GM06990 (cell line): ENCODE measurements at regions not wholly inside any gene's neighbourhood (a gene's known extent, or its start where the extent isn't known, plus 50 kb on each side); places are given as distances from the start of the nearest gene placed in this dataset.

Experiments
- DNase-seq: peaks from one replicate; pipeline ENCODE4 v3.0.0-alpha.2; 2011; ENCODE audit not compliant: insufficient read length; ENCODE audit errors: extremely low read depth
- H3K27me3 ChIP-seq: replicated peaks from 2 replicates; pipeline ENCODE4 v1.6.0; 2011; ENCODE audit warnings: low read length; ENCODE audit not compliant: control insufficient read depth, insufficient read depth
- H3K36me3 ChIP-seq: 2 replicates; pipeline ENCODE4 v1.5.1; 2011; ENCODE audit warnings: low read length; ENCODE audit not compliant: control insufficient read depth, insufficient read depth
- H3K4me3 ChIP-seq: replicated peaks from 2 replicates; pipeline ENCODE4 v1.5.1; 2011; ENCODE audit warnings: low read depth, mild to moderate bottlenecking, control low read depth, low read length
- CTCF ChIP-seq: IDR thresholded peaks from 2 replicates; pipeline ENCODE4 v1.5.1; 2011; ENCODE audit warnings: low read length, control low read depth, mild to moderate bottlenecking, inconsistent platforms; ENCODE audit not compliant: insufficient read depth, poor library complexity, severe bottlenecking

GRCh38 chr15:46170326-46170725, 535.5 kb downstream of the SQOR start:
- TF ChIP-seq CTCF: no peak
- H3K36me3 ChIP-seq: no peaks in the 10 kb centered on the region
- H3K27me3 ChIP-seq: no peaks in the 10 kb centered on the region
- H3K4me3 ChIP-seq: no peak overlapping the region
- DNase-seq: no peak

GRCh38 chr15:46174122-46174521, 539.3 kb downstream of the SQOR start:
- Histone ChIP-seq H3K4me3 (no peak overlapping the region), H3K27me3 (no peaks in the 10 kb centered on the region), H3K36me3 (no peaks in the 10 kb centered on the region)
- no peak for TF ChIP-seq CTCF
- DNase-seq: no peak

GRCh38 chr15:46177219-46177618, 542.4 kb downstream of the SQOR start:
- no peak for DNase-seq
- Histone ChIP-seq H3K27me3 (no peaks in the 10 kb centered on the region), H3K4me3 (no peak overlapping the region), H3K36me3 (no peaks in the 10 kb centered on the region)
- TF ChIP-seq CTCF: no peak

GRCh38 chr15:46178138-46178537, 543.3 kb downstream of the SQOR start:
- no peak for TF ChIP-seq CTCF

GRCh38 chr15:46207341-46207740, 572.5 kb downstream of the SQOR start:
- H3K27me3 ChIP-seq: no peaks in the 10 kb centered on the region
- H3K4me3 ChIP-seq: no peak overlapping the region
- no peak for TF ChIP-seq CTCF
- H3K36me3 ChIP-seq: no peaks in the 10 kb centered on the region
- DNase-seq: no peak

More at GRCh38 chr15:46178138-46178537, 543.3 kb downstream of the SQOR start:
- Histone ChIP-seq H3K36me3 (no peaks in the 10 kb centered on the region), H3K27me3 (no peaks in the 10 kb centered on the region), H3K4me3 (no peak overlapping the region)
- no peak for DNase-seq

- Histone ChIP-seq H3K27me3 (no peaks in the 10 kb centered on the region), H3K36me3 (no peaks in the 10 kb centered on the region), H3K4me3 (no peak overlapping the region)
- no peak for TF ChIP-seq CTCF
- no peak for DNase-seq
Measured at GRCh38 chr15:46213551-46213950, 578.7 kb downstream of the SQOR start.
